ENCODE measurements at regions not wholly inside any gene's neighbourhood (a gene's known extent, or its start where the extent isn't known, plus 50 kb on each side); places are given as distances from the start of the nearest gene placed in this dataset.

GRCh38 chr7:142455392-142455791, 197.5 kb upstream of the PRSS58 start:
- no peak for TF ChIP-seq POLR2AphosphoS5 (IDR thresholded peaks at IDR 0.05)
- no peak for TF ChIP-seq CTCF (IDR thresholded peaks at IDR 0.05)
- TF ChIP-seq POLR2A (IDR thresholded peaks at IDR 0.05): no peak
- no peaks in the 10 kb centered on the region for H3K36me3 ChIP-seq
- H3K4me3 ChIP-seq: no peak overlapping the region
- no peaks in the 10 kb centered on the region for H3K27me3 ChIP-seq
- no peaks in the 10 kb centered on the region for H3K4me1 ChIP-seq
- no peaks in the 10 kb centered on the region for H3K9me3 ChIP-seq
- no peak for DNase-seq (ENCODE audit: low spot score in 2 of 2)
- intact Hi-C loops (cut with DNase I; ENCODE audit: low total_unique reads): no loop called here
- no peak overlapping the region for H3K27ac ChIP-seq

- TF ChIP-seq POLR2A (IDR thresholded peaks at IDR 0.05): no peak
- TF ChIP-seq POLR2AphosphoS5 (IDR thresholded peaks at IDR 0.05): no peak
- TF ChIP-seq CTCF (IDR thresholded peaks at IDR 0.05): no peak
- no peaks in the 10 kb centered on the region for H3K4me1 ChIP-seq
- no peaks in the 10 kb centered on the region for H3K36me3 ChIP-seq
- no peak for DNase-seq (ENCODE audit: low spot score in 2 of 2)
- H3K27ac ChIP-seq: no peak overlapping the region
- intact Hi-C loops (cut with DNase I; ENCODE audit: low total_unique reads): no loop called here
- no peak overlapping the region for H3K4me3 ChIP-seq
- no peaks in the 10 kb centered on the region for H3K9me3 ChIP-seq
- no peaks in the 10 kb centered on the region for H3K27me3 ChIP-seq
Measured at GRCh38 chr7:142454862-142455261, 197.0 kb upstream of the PRSS58 start.

- H3K27ac ChIP-seq: no peak overlapping the region
- no peaks in the 10 kb centered on the region for H3K9me3 ChIP-seq
- no peaks in the 10 kb centered on the region for H3K36me3 ChIP-seq
- no peak for DNase-seq (ENCODE audit: low spot score in 2 of 2)
- H3K4me1 ChIP-seq: no peaks in the 10 kb centered on the region
- TF ChIP-seq CTCF (IDR thresholded peaks at IDR 0.05) (no peak), POLR2A (IDR thresholded peaks at IDR 0.05) (no peak), POLR2AphosphoS5 (IDR thresholded peaks at IDR 0.05) (no peak)
- H3K4me3 ChIP-seq: no peak overlapping the region
- intact Hi-C loops (cut with DNase I; ENCODE audit: low total_unique reads): no loop called here
- no peaks in the 10 kb centered on the region for H3K27me3 ChIP-seq
Measured at GRCh38 chr7:142452791-142453190, 194.9 kb upstream of the PRSS58 start.

- Histone ChIP-seq H3K36me3 (no peaks in the 10 kb centered on the region), H3K4me3 (no peak overlapping the region), H3K4me1 (no peaks in the 10 kb centered on the region), H3K9me3 (no peaks in the 10 kb centered on the region), H3K27me3 (no peaks in the 10 kb centered on the region), H3K27ac (no peak overlapping the region)
- DNase-seq (ENCODE audit: low spot score in 2 of 2): no peak
- intact Hi-C loops (cut with DNase I; ENCODE audit: low total_unique reads): no loop called here
- TF ChIP-seq POLR2A (IDR thresholded peaks at IDR 0.05) (no peak), POLR2AphosphoS5 (IDR thresholded peaks at IDR 0.05) (no peak), CTCF (IDR thresholded peaks at IDR 0.05) (no peak)
Measured at GRCh38 chr7:142451817-142452216, 194.0 kb upstream of the PRSS58 start.

- intact Hi-C loops (cut with DNase I; ENCODE audit: low total_unique reads): no loop called here
- no peaks in the 10 kb centered on the region for H3K9me3 ChIP-seq
- no peak for DNase-seq (ENCODE audit: low spot score in 2 of 2)
- H3K4me3 ChIP-seq: no peak overlapping the region
- no peaks in the 10 kb centered on the region for H3K36me3 ChIP-seq
- no peaks in the 10 kb centered on the region for H3K27me3 ChIP-seq
- no peaks in the 10 kb centered on the region for H3K4me1 ChIP-seq
- no peak for TF ChIP-seq POLR2A (IDR thresholded peaks at IDR 0.05)
- no peak overlapping the region for H3K27ac ChIP-seq
Measured at GRCh38 chr7:142451296-142451695, 193.4 kb upstream of the PRSS58 start.

GRCh38 chr7:142450695-142451094, 192.8 kb upstream of the PRSS58 start:
- no peaks in the 10 kb centered on the region for H3K36me3 ChIP-seq
- intact Hi-C loops (cut with DNase I; ENCODE audit: low total_unique reads): no loop called here
- H3K9me3 ChIP-seq: no peaks in the 10 kb centered on the region
- H3K27ac ChIP-seq: no peak overlapping the region
- no peak for TF ChIP-seq POLR2A (IDR thresholded peaks at IDR 0.05)
- no peak for TF ChIP-seq CTCF (IDR thresholded peaks at IDR 0.05)
- TF ChIP-seq POLR2AphosphoS5 (IDR thresholded peaks at IDR 0.05): no peak
- no peaks in the 10 kb centered on the region for H3K27me3 ChIP-seq
- DNase-seq (ENCODE audit: low spot score in 2 of 2): no peak
- no peak overlapping the region for H3K4me3 ChIP-seq
- H3K4me1 ChIP-seq: no peaks in the 10 kb centered on the region

Measured in breast epithelium (tissue), 4 donors.